Tibial artery (tissue), 4 donors: ENCODE measurements at regions not wholly inside any gene's neighbourhood (a gene's known extent, or its start where the extent isn't known, plus 50 kb on each side); places are given as distances from the start of the nearest gene placed in this dataset.

Source experiments
- DNase-seq, 2 donors: peaks; one replicate each; pipeline ENCODE4 v3.0.0-alpha.2; 2019
- H3K27ac ChIP-seq, 2 donors: fragments of 200-600 bp; sonication (generic) in 1 of 2; 1 replicate in 1 of 2; 2 replicates in 1 of 2; pipeline ENCODE4 v1.5.1; 2018 to 2019; ENCODE audit warnings: mild to moderate bottlenecking in 1 of 2
- H3K27me3 ChIP-seq, 2 donors: fragments of 200-600 bp; sonication (generic) in 1 of 2; one replicate each; pipeline versions ENCODE4 v1.5.1 to v1.6.0; 2016 to 2019
- H3K36me3 ChIP-seq, 3 donors: fragments of 200-600 bp; sonication (generic) in 2 of 3; one replicate each; pipeline ENCODE4 v1.5.1; 2016 to 2019; ENCODE audit warnings: mild to moderate bottlenecking in 2 of 3
- H3K4me1 ChIP-seq, 4 donors: fragments of 200-600 bp; sonication (generic) in 2 of 4; 1 replicate in 3 of 4; 2 replicates in 1 of 4; pipeline ENCODE4 v1.5.1; 2016 to 2019
- H3K4me3 ChIP-seq, 2 donors: fragments of 200-600 bp; sonication (generic) in 1 of 2; 1 replicate in 1 of 2; 2 replicates in 1 of 2; pipeline ENCODE4 v1.5.1; 2018 to 2019; ENCODE audit warnings: mild to moderate bottlenecking in 2 of 2
- H3K9me3 ChIP-seq, 3 donors: fragments of 200-600 bp; sonication (generic) in 1 of 3; one replicate each; pipeline ENCODE4 v1.5.1; 2016 to 2019
- intact Hi-C: fragments of 100-400 bp; cut with DNase I; formaldehyde crosslinking; loops from one replicate; pipeline ENCODE4 v1.15.0; 2023; ENCODE audit warnings: low total_unique reads
- TF ChIP-seq, protein P1 (sequence below), 2 experiments: fragments of 200-600 bp in 1 of 2; fragments of 450-650 bp in 1 of 2; IDR thresholded peaks; one replicate each; pipeline ENCODE4 v1.5.1; 2017 to 2019; ENCODE audit warnings: antibody characterized with exemption in 2 of 2, mild to moderate bottlenecking in 1 of 2, moderate library complexity in 1 of 2

DNA sequence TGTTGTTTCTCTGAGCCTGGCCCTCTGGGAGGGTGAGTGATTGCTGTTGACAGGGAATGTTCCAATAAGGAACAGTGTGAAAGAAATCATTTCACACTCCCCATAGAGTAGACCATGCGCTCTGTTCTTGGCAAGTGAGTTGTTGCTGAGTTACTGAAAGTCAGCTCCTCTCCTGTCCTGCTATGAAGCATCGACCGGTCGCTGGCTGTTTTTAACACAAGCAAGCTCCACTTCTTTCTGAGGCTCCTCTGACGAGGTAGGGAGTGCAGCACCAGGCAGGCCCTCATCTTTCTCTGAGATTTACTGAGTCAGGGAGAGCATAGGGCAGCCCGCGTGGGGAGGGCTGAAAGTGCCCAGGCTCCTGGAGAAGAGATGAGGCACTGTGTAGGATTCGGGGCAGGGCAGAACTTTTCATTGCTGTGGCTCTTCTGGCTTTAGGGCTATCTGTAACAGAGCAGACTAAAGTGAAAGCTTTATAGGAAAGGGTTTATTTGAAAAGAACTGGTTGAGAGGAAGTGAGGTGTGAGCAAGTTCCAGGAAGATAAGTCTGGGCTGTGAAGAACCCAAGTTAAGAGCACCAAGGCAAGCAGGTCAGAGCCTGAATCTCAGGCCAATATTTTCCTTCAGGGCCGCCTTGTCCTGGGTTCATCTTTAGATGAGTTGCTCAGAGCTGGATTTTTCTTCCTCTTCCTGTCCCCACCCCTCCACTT lies 332.2 kb downstream of the CCSER2 start:
- TF ChIP-seq, protein P1, sequence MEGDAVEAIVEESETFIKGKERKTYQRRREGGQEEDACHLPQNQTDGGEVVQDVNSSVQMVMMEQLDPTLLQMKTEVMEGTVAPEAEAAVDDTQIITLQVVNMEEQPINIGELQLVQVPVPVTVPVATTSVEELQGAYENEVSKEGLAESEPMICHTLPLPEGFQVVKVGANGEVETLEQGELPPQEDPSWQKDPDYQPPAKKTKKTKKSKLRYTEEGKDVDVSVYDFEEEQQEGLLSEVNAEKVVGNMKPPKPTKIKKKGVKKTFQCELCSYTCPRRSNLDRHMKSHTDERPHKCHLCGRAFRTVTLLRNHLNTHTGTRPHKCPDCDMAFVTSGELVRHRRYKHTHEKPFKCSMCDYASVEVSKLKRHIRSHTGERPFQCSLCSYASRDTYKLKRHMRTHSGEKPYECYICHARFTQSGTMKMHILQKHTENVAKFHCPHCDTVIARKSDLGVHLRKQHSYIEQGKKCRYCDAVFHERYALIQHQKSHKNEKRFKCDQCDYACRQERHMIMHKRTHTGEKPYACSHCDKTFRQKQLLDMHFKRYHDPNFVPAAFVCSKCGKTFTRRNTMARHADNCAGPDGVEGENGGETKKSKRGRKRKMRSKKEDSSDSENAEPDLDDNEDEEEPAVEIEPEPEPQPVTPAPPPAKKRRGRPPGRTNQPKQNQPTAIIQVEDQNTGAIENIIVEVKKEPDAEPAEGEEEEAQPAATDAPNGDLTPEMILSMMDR (IDR thresholded peaks at IDR 0.05), result no peak
- H3K36me3 ChIP-seq, result no peaks in the 10 kb centered on the region
- DNase-seq, result no peak
- no peak overlapping the region for H3K27ac ChIP-seq
- H3K4me3 ChIP-seq, result no peak overlapping the region
- intact Hi-C loops, result no loop called here
- H3K9me3 ChIP-seq, result no peaks in the 10 kb centered on the region
- H3K4me1 ChIP-seq, result no peaks in the 10 kb centered on the region
- H3K27me3 ChIP-seq, result no peaks in the 10 kb centered on the region

DNA sequence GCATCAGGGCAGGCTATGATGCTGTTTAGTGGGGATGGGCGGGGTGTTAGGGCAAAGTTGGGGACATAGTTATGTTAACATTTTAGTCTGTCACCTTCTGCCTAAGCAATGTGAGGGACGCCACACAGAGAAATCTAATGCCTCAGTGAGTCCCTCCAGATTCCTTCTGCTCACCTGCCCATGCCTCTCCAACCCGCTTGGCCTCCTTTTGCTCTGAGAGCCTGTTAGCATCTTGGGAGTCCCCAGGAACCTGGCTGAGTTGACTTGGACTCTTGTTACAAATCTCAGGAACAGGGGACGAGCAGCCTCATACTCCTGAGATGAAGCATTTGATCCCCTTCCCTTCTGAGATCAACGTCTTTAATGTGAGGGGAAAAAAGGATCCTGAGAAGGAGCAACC lies 336.8 kb downstream of the CCSER2 start:
- Histone ChIP-seq H3K4me1 (no peaks in the 10 kb centered on the region), H3K4me3 (no peak overlapping the region), H3K27ac (no peak overlapping the region), H3K9me3 (no peaks in the 10 kb centered on the region), H3K36me3 (no peaks in the 10 kb centered on the region), H3K27me3 (no peaks in the 10 kb centered on the region)
- TF ChIP-seq, protein P1 (IDR thresholded peaks at IDR 0.05), result no peak
- intact Hi-C loops, result no loop called here
- no peak for DNase-seq

DNA sequence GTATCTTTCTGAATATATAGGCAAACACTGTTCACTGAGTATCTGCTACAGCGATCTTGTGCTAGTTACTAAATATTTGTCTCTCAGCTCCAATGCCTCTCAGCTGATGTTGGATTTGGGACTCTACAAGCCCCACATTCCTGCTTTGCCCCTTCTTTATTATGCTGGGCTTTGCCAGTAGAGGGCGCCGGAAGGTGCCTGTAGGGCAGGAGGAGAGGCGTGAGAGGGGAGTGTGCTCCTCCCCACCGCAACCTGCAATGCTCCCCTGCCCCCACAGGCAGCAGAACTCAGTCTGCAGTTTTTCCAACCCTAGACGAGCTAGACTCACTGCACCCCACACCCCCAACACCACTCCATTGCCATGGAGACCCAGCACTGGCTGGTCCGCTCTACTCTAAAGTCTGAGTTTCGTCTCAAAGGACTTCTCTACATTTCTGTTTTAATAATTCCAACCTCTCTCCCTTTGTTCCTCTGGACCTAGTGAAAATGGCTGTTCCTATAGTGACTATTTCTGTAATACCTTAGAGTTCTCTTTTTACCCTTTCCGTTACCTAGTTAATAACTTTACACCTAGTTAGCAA lies 337.6 kb downstream of the CCSER2 start:
- TF ChIP-seq, protein P1 (IDR thresholded peaks at IDR 0.05), result no peak
- no peaks in the 10 kb centered on the region for H3K36me3 ChIP-seq
- H3K4me3 ChIP-seq, result no peak overlapping the region
- no peaks in the 10 kb centered on the region for H3K27me3 ChIP-seq
- DNase-seq, result no peak
- H3K9me3 ChIP-seq, result no peaks in the 10 kb centered on the region
- intact Hi-C loops, result no loop called here
- H3K27ac ChIP-seq, result no peak overlapping the region
- no peaks in the 10 kb centered on the region for H3K4me1 ChIP-seq

DNA sequence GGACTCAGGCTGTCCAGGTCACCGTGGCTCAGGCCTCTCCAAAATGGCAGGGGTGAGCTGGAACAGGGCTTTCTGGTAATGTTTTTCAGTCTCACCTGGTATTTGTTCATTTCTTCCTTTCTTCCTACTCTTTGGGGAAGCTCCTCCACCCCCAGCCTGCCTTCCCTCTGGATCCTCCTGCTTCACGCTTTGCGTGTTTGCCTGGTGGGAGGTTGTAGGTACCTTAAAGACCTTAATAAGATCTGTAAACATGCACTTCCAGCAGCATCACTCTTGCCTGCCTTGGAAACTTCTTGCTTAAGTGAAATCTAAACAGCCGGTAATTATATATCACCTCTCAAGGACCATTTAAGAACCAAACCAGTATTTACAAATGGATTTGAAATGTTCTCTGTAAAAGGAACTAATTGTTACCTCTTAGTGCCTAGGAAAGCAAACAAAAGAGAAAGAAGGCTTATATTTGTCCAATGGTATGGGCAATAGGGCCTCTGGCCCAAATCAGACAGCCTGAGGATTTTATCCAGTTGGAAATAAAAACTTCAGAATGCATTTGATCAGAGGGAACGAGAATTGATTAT lies 339.9 kb downstream of the CCSER2 start:
- H3K4me1 ChIP-seq, result no peaks in the 10 kb centered on the region
- DNase-seq, result no peak
- H3K36me3 ChIP-seq, result no peaks in the 10 kb centered on the region
- intact Hi-C loops, result no loop called here
- TF ChIP-seq, protein P1 (IDR thresholded peaks at IDR 0.05), result no peak
- no peaks in the 10 kb centered on the region for H3K27me3 ChIP-seq
- H3K4me3 ChIP-seq, result no peak overlapping the region
- no peaks in the 10 kb centered on the region for H3K9me3 ChIP-seq
- no peak overlapping the region for H3K27ac ChIP-seq

DNA sequence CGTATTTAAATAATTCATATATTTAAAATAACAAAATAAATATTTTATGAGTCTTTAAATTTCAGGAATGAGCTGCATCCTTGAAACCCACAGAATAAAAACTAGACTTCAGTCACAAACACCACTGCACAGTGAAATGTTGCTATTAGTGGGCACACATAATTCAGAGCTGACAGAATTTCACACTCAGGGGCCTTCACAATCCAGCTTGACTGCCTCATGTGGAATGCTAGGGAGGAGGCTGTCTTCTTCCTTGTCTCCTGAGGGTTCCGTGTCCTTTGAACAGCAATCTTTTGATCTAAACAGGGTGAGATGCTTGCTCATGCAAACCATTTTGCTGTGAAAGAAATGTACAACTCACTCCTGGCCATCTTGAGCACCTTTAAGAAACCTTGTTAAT lies 346.7 kb downstream of the CCSER2 start:
- Histone ChIP-seq H3K27ac (no peak overlapping the region), H3K4me1 (no peaks in the 10 kb centered on the region), H3K36me3 (no peaks in the 10 kb centered on the region), H3K9me3 (no peaks in the 10 kb centered on the region), H3K27me3 (no peaks in the 10 kb centered on the region), H3K4me3 (no peak overlapping the region)
- TF ChIP-seq, protein P1 (IDR thresholded peaks at IDR 0.05), result no peak
- intact Hi-C loops, result no loop called here
- no peak for DNase-seq
